ENCODE measurements at regions not wholly inside any gene's neighbourhood (a gene's known extent, or its start where the extent isn't known, plus 50 kb on each side); places are given as distances from the start of the nearest gene placed in this dataset.

DNA sequence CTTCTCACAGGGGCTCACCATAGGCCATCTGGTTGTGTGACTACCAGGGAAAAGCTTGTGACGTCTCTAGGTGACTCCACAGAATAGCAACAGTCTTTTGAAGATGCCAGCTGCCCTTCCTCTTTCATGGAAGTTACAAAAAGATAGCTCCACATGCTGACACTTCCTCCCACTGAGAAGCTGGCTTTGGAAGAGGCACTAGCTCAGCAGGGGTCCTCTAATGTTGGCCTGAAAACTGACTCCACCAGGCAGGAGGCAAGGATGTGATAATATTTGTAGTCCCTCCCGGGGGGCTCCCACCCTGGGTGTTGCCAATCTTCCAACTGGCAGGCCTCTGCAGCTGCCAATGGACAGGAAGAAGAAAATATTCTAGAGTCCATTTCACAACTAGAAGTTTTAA is 343.5 kb downstream of the NEK10 start:
- TF ChIP-seq, protein P1, sequence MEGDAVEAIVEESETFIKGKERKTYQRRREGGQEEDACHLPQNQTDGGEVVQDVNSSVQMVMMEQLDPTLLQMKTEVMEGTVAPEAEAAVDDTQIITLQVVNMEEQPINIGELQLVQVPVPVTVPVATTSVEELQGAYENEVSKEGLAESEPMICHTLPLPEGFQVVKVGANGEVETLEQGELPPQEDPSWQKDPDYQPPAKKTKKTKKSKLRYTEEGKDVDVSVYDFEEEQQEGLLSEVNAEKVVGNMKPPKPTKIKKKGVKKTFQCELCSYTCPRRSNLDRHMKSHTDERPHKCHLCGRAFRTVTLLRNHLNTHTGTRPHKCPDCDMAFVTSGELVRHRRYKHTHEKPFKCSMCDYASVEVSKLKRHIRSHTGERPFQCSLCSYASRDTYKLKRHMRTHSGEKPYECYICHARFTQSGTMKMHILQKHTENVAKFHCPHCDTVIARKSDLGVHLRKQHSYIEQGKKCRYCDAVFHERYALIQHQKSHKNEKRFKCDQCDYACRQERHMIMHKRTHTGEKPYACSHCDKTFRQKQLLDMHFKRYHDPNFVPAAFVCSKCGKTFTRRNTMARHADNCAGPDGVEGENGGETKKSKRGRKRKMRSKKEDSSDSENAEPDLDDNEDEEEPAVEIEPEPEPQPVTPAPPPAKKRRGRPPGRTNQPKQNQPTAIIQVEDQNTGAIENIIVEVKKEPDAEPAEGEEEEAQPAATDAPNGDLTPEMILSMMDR (IDR thresholded peaks at IDR 0.05): no peak
- no peak for TF ChIP-seq POLR2A (IDR thresholded peaks at IDR 0.05)
